ENCODE measurements at regions not wholly inside any gene's neighbourhood (a gene's known extent, or its start where the extent isn't known, plus 50 kb on each side); places are given as distances from the start of the nearest gene placed in this dataset.

GRCh38 chr19:27752530-27753184 lies 1460.3 kb downstream of the UQCRFS1 start:
- CTCF ChIA-PET, result no interaction called here
- no peak for DNase-seq
- Mint-ChIP-seq H3K36me3 (ENCODE audit: insufficient read depth, unreplicated experiment) (peaks cover 4% of the 10 kb centered on the region), H3K27me3 (ENCODE audit: unreplicated experiment) (no peaks in the 10 kb centered on the region), H3K27ac (ENCODE audit: unreplicated experiment) (no peak overlapping the region), H3K9me3 (ENCODE audit: low read depth, unreplicated experiment) (peaks cover 10% of the 10 kb centered on the region), H3K4me3 (ENCODE audit: low read depth, unreplicated experiment) (no peak overlapping the region), H3K4me1 (ENCODE audit: low read depth, unreplicated experiment) (no peaks in the 10 kb centered on the region)
- no TSS peak for BruUV-seq (replicated peaks)
- intact Hi-C loops (cut with micrococcal nuclease; ENCODE audit: unreplicated experiment), result no loop called here
- TF ChIP-seq CTCF (IDR thresholded peaks at IDR 0.05; ENCODE audit: unreplicated experiment), result no peak

- no peak for TF ChIP-seq CTCF (IDR thresholded peaks at IDR 0.05; ENCODE audit: unreplicated experiment)
- no peaks in the 10 kb centered on the region for H3K27me3 Mint-ChIP-seq (ENCODE audit: unreplicated experiment)
- no peak overlapping the region for H3K27ac Mint-ChIP-seq (ENCODE audit: unreplicated experiment)
- no TSS peak for BruUV-seq (replicated peaks)
- intact Hi-C loops (cut with micrococcal nuclease; ENCODE audit: unreplicated experiment), result no loop called here
- CTCF ChIA-PET, result no interaction called here
- H3K9me3 Mint-ChIP-seq (ENCODE audit: low read depth, unreplicated experiment), result peaks cover 6% of the 10 kb centered on the region
- DNase-seq, result no peak
- H3K4me3 Mint-ChIP-seq (ENCODE audit: low read depth, unreplicated experiment), result no peak overlapping the region
- peaks cover 4% of the 10 kb centered on the region for H3K36me3 Mint-ChIP-seq (ENCODE audit: insufficient read depth, unreplicated experiment)
- H3K4me1 Mint-ChIP-seq (ENCODE audit: low read depth, unreplicated experiment), result no peaks in the 10 kb centered on the region
These were observed 1461.9 kb downstream of the UQCRFS1 start for GRCh38 chr19:27751044-27751391.

GRCh38 chr19:27750391-27751043 lies 1462.4 kb downstream of the UQCRFS1 start:
- no peaks in the 10 kb centered on the region for H3K27me3 Mint-ChIP-seq (ENCODE audit: unreplicated experiment)
- BruUV-seq (replicated peaks), result no TSS peak
- CTCF ChIA-PET, result no interaction called here

GRCh38 chr19:27748551-27749152 lies 1464.3 kb downstream of the UQCRFS1 start:
- no peak for DNase-seq
- H3K36me3 Mint-ChIP-seq (ENCODE audit: insufficient read depth, unreplicated experiment), result peaks cover 3% of the 10 kb centered on the region
- H3K27me3 Mint-ChIP-seq (ENCODE audit: unreplicated experiment), result no peaks in the 10 kb centered on the region
- H3K27ac Mint-ChIP-seq (ENCODE audit: unreplicated experiment), result no peak overlapping the region
- no peak for TF ChIP-seq CTCF (IDR thresholded peaks at IDR 0.05; ENCODE audit: unreplicated experiment)
- intact Hi-C loops (cut with micrococcal nuclease; ENCODE audit: unreplicated experiment), result no loop called here
- H3K4me3 Mint-ChIP-seq (ENCODE audit: low read depth, unreplicated experiment), result no peak overlapping the region
- no TSS peak for BruUV-seq (replicated peaks)
- H3K4me1 Mint-ChIP-seq (ENCODE audit: low read depth, unreplicated experiment), result no peaks in the 10 kb centered on the region
- CTCF ChIA-PET, result no interaction called here
- H3K9me3 Mint-ChIP-seq (ENCODE audit: low read depth, unreplicated experiment), result peaks cover 4% of the 10 kb centered on the region

More at GRCh38 chr19:27750391-27751043, 1462.4 kb downstream of the UQCRFS1 start:
- Mint-ChIP-seq H3K4me1 (ENCODE audit: low read depth, unreplicated experiment) (no peaks in the 10 kb centered on the region), H3K36me3 (ENCODE audit: insufficient read depth, unreplicated experiment) (peaks cover 4% of the 10 kb centered on the region), H3K4me3 (ENCODE audit: low read depth, unreplicated experiment) (no peak overlapping the region), H3K9me3 (ENCODE audit: low read depth, unreplicated experiment) (peaks cover 6% of the 10 kb centered on the region), H3K27ac (ENCODE audit: unreplicated experiment) (no peak overlapping the region)
- no peak for TF ChIP-seq CTCF (IDR thresholded peaks at IDR 0.05; ENCODE audit: unreplicated experiment)
- intact Hi-C loops (cut with micrococcal nuclease; ENCODE audit: unreplicated experiment), result no loop called here
- DNase-seq, result no peak

Data from Calu3 (cell line).